HCT116 (cell line): ENCODE measurements at regions not wholly inside any gene's neighbourhood (a gene's known extent, or its start where the extent isn't known, plus 50 kb on each side); places are given as distances from the start of the nearest gene placed in this dataset.

ENCODE experiments used
- CBX3 ChIP-seq: IDR thresholded peaks from 2 replicates; pipeline ENCODE4 v1.6.1; 2012; ENCODE audit warnings: low read depth
- CTCF ChIP-seq, 3 experiments: fragments of 200-600 bp in 1 of 3; sonication (generic) in 1 of 3; IDR thresholded peaks in 2 of 3; conservative IDR thresholded peaks in 1 of 3; 2 replicates each; pipeline ENCODE4 v1.5.1; 2012 to 2017; ENCODE audit warnings: low read depth in 2 of 3, low read length in 2 of 3, antibody characterized with exemption in 1 of 3, borderline replicate concordance in 1 of 3, control low read depth in 1 of 3, mild to moderate bottlenecking in 1 of 3, mixed read lengths in 1 of 3, mixed run types in 1 of 3, moderate library complexity in 1 of 3; ENCODE audit not compliant: insufficient read depth in 1 of 3
- EZH2 ChIP-seq: fragments of 200-600 bp; sonication (generic); IDR thresholded peaks from 2 replicates; pipeline ENCODE4 v1.6.1; 2017; ENCODE audit warnings: antibody characterized with exemption, mixed run types
- FOSL1 ChIP-seq: IDR thresholded peaks from 2 replicates; pipeline ENCODE4 v1.6.1; 2012; ENCODE audit warnings: low read depth
- JUND ChIP-seq: IDR thresholded peaks from 2 replicates; pipeline ENCODE4 v1.6.1; 2012
- MAX ChIP-seq: IDR thresholded peaks from 2 replicates; pipeline ENCODE4 v1.6.1; 2012
- POLR2A ChIP-seq: IDR thresholded peaks from 2 replicates; pipeline ENCODE4 v1.7.0; 2011; ENCODE audit warnings: borderline replicate concordance; ENCODE audit not compliant: insufficient read depth, insufficient read length; ENCODE audit errors: extremely low read depth
- SP1 ChIP-seq: IDR thresholded peaks from 2 replicates; pipeline ENCODE4 v1.6.1; 2012; ENCODE audit warnings: low read depth
- TCF7L2 ChIP-seq: IDR thresholded peaks from 2 replicates; pipeline ENCODE4 v1.7.0; 2011; ENCODE audit warnings: borderline replicate concordance, inconsistent platforms; ENCODE audit not compliant: insufficient read depth, insufficient read length; ENCODE audit errors: extremely low read depth
- ZBTB33 ChIP-seq: IDR thresholded peaks from 2 replicates; pipeline ENCODE4 v1.6.1; 2011; ENCODE audit warnings: mild to moderate bottlenecking, low read length, moderate library complexity; ENCODE audit not compliant: insufficient replicate concordance; ENCODE audit errors: extremely low read depth
- ZNF274 ChIP-seq: fragments of 200-500 bp; sonication (Bioruptor generic); IDR thresholded peaks from 2 replicates; pipeline ENCODE4 v1.6.1; 2014; ENCODE audit warnings: mild to moderate bottlenecking, low read depth, low read length, inconsistent platforms

GRCh38 chr11:76278526-76278925 lies 72.2 kb upstream of the WNT11 start:
- TF ChIP-seq FOSL1, result no peak
- no peak for TF ChIP-seq POLR2A
- TF ChIP-seq JUND, result no peak
- no peak for TF ChIP-seq CTCF (IDR thresholded peaks at IDR 0.05 in 2 of 3, conservative IDR thresholded peaks at IDR 0.05 in 1 of 3; ENCODE audit: borderline replicate concordance in 1 of 3, insufficient read depth in 1 of 3, low read depth in 2 of 3, low read length in 2 of 3)
- no peak for TF ChIP-seq EZH2
- TF ChIP-seq CBX3, result no peak
- no peak for TF ChIP-seq SP1
- no peak for TF ChIP-seq MAX
- TF ChIP-seq TCF7L2, result no peak
- no peak for TF ChIP-seq ZBTB33
- no peak for TF ChIP-seq ZNF274
